Spleen (tissue), 11 donors: ENCODE measurements at regions not wholly inside any gene's neighbourhood (a gene's known extent, or its start where the extent isn't known, plus 50 kb on each side); places are given as distances from the start of the nearest gene placed in this dataset.

Experiments used
- DNase-seq: peaks from one replicate; pipeline ENCODE4 v3.0.0-alpha.2; 2020
- H3K27ac ChIP-seq, 8 donors: fragments of 200-600 bp; sonication (generic) in 7 of 8; 1 replicate in 4 of 8; 2 replicates in 4 of 8; pipeline versions ENCODE4 v1.5.0 to v1.8.0; 2016 to 2021; ENCODE audit warnings: inconsistent platforms in 4 of 8, mild to moderate bottlenecking in 4 of 8, moderate library complexity in 1 of 8
- H3K27me3 ChIP-seq, 7 donors: fragments of 200-600 bp; sonication (generic) in 6 of 7; replicated peaks in 1 of 7; 1 replicate in 4 of 7; 2 replicates in 3 of 7; pipeline versions ENCODE4 v1.5.0 to v1.8.0; 2016 to 2021; ENCODE audit warnings: inconsistent platforms in 3 of 7, mild to moderate bottlenecking in 1 of 7
- H3K36me3 ChIP-seq, 6 donors: fragments of 200-600 bp; sonication (generic) in 5 of 6; 1 replicate in 4 of 6; 2 replicates in 2 of 6; pipeline versions ENCODE4 v1.5.0 to v1.8.0; 2016 to 2021; ENCODE audit warnings: inconsistent platforms in 2 of 6
- H3K4me1 ChIP-seq, 6 donors: fragments of 200-600 bp; sonication (generic) in 5 of 6; 1 replicate in 3 of 6; 2 replicates in 3 of 6; pipeline versions ENCODE4 v1.5.0 to v1.8.0; 2016 to 2021; ENCODE audit warnings: inconsistent platforms in 3 of 6
- H3K4me3 ChIP-seq, 8 donors: fragments of 200-600 bp; sonication (generic) in 7 of 8; 1 replicate in 4 of 8; 2 replicates in 4 of 8; pipeline versions ENCODE4 v1.5.0 to v1.8.0; 2016 to 2021; ENCODE audit warnings: inconsistent platforms in 4 of 8, mild to moderate bottlenecking in 4 of 8, moderate library complexity in 2 of 8
- H3K9me3 ChIP-seq, 8 donors: fragments of 200-600 bp; sonication (generic) in 7 of 8; 1 replicate in 4 of 8; 2 replicates in 4 of 8; pipeline versions ENCODE4 v1.5.0 to v1.8.0; 2016 to 2021; ENCODE audit warnings: inconsistent platforms in 4 of 8
- CTCF ChIP-seq, 11 experiments: fragments of 200-600 bp in 7 of 11; fragments of 450-650 bp in 4 of 11; sonication (generic) in 4 of 11; IDR thresholded peaks in 8 of 11; conservative IDR thresholded peaks in 3 of 11; 1 replicate in 7 of 11; 2 replicates in 4 of 11; pipeline versions ENCODE4 v1.4.0 to v1.8.0; 2016 to 2021; ENCODE audit warnings: antibody characterized with exemption in 11 of 11, inconsistent platforms in 4 of 11, mild to moderate bottlenecking in 1 of 11
- POLR2A ChIP-seq, 3 donors: fragments of 450-650 bp; IDR thresholded peaks; one replicate each; pipeline ENCODE4 v1.5.1; 2017; ENCODE audit warnings: antibody characterized with exemption in 3 of 3, mild to moderate bottlenecking in 1 of 3
- POLR2AphosphoS5 ChIP-seq, 3 donors: sonication (generic); formaldehyde crosslinking; IDR thresholded peaks; one replicate each; pipeline ENCODE4 v1.5.1; 2017; ENCODE audit warnings: antibody characterized with exemption in 3 of 3
- WGBS, 5 donors: extraction: QIAGEN DNeasy Blood & Tissue Kit in 3 of 5; methylation state at CpG; one replicate each; pipeline versions ENCODE4 v1.1.5 to v1.1.7; 2013 to 2018; 5-methylcytosine and 5-hydroxymethylcytosine counted together
- intact Hi-C: fragments of 100-400 bp; cut with DNase I; formaldehyde crosslinking; loops from one replicate; pipeline ENCODE4 v1.15.0; 2023; ENCODE audit warnings: low total_unique reads
- donor health status: healthy with polysubstance abuse.
- donor health status: DM: no; HTN: no; CAD: no; lungs with moderate emphysema.
- donor health status: DM: no; HTN: no; CAD: no.
- donor health status: Bipolar disorder and iron deficiency.
- donor health status: healthy.
- donor health status: DM: no; HTN: no; CAD: no.
- donor health status: DM: yes; HTN: yes; CAD: no.

GRCh38 chr16:86038926-86039310, 140.0 kb downstream of the IRF8 start:
- DNase-seq: no peak
- TF ChIP-seq POLR2AphosphoS5 (IDR thresholded peaks at IDR 0.05): no peak
- TF ChIP-seq CTCF (IDR thresholded peaks at IDR 0.05 in 8 of 11, conservative IDR thresholded peaks at IDR 0.05 in 3 of 11): no peak
- no peak for TF ChIP-seq POLR2A (IDR thresholded peaks at IDR 0.05)
- no peak overlapping the region for H3K27ac ChIP-seq
- no peaks in the 10 kb centered on the region for H3K36me3 ChIP-seq
- H3K4me1 ChIP-seq: peaks cover 0 to 8% (median 0%) of the 10 kb centered on the region in 6 donors
- WGBS, 5 donors: 26 to 36% (median 29%) methylated on average over 11 to 13 of the region's 13 CpGs
- H3K9me3 ChIP-seq: no peaks in the 10 kb centered on the region
- intact Hi-C loops: no loop called here
- peaks cover 0 to 49% (median 0%) of the 10 kb centered on the region in 7 donors for H3K27me3 ChIP-seq
- no peak overlapping the region for H3K4me3 ChIP-seq

GRCh38 chr16:86039606-86040005, 140.6 kb downstream of the IRF8 start:
- no peaks in the 10 kb centered on the region for H3K9me3 ChIP-seq
- peaks cover 0 to 56% (median 0%) of the 10 kb centered on the region in 7 donors for H3K27me3 ChIP-seq
- H3K36me3 ChIP-seq: no peaks in the 10 kb centered on the region
- peaks cover 0 to 8% (median 0%) of the 10 kb centered on the region in 6 donors for H3K4me1 ChIP-seq
- no peak overlapping the region for H3K27ac ChIP-seq
- DNase-seq: peak; percentile 33
- TF ChIP-seq CTCF (IDR thresholded peaks at IDR 0.05 in 8 of 11, conservative IDR thresholded peaks at IDR 0.05 in 3 of 11): no peak
- intact Hi-C loops: loop anchor here (10.0 kb wide), 1 partner anchor 485 kb away; no protein-coding TSS in a partner anchor
- 80 to 91% (median 82%) methylated on average over 12 of the region's 12 CpGs for WGBS, 5 donors
- no peak overlapping the region for H3K4me3 ChIP-seq

GRCh38 chr16:86040496-86040895, 141.5 kb downstream of the IRF8 start:
- Histone ChIP-seq H3K4me3 (no peak overlapping the region), H3K36me3 (no peaks in the 10 kb centered on the region), H3K9me3 (no peaks in the 10 kb centered on the region), H3K4me1 (peaks cover 0 to 17% (median 2%) of the 10 kb centered on the region in 6 donors), H3K27me3 (peaks cover 0 to 56% (median 0%) of the 10 kb centered on the region in 7 donors), H3K27ac (no peak overlapping the region)
- DNase-seq: peak; percentile 48
- intact Hi-C loops: loop anchor here (10.0 kb wide), 1 partner anchor 484 kb away; no protein-coding TSS in a partner anchor
- TF ChIP-seq POLR2AphosphoS5 (IDR thresholded peaks at IDR 0.05) (no peak), CTCF (IDR thresholded peaks at IDR 0.05 in 8 of 11, conservative IDR thresholded peaks at IDR 0.05 in 3 of 11) (no peak), POLR2A (IDR thresholded peaks at IDR 0.05) (no peak)
- WGBS, 5 donors: 71 to 88% (median 83%) methylated on average over 14 to 17 of the region's 17 CpGs

- DNase-seq: no peak
- intact Hi-C loops: loop anchor here (10.0 kb wide), 1 partner anchor 484 kb away; no protein-coding TSS in a partner anchor
- no peak overlapping the region for H3K27ac ChIP-seq
- TF ChIP-seq POLR2AphosphoS5 (IDR thresholded peaks at IDR 0.05) (no peak), POLR2A (IDR thresholded peaks at IDR 0.05) (no peak), CTCF (IDR thresholded peaks at IDR 0.05 in 8 of 11, conservative IDR thresholded peaks at IDR 0.05 in 3 of 11) (no peak)
- H3K27me3 ChIP-seq: peaks cover 0 to 60% (median 0%) of the 10 kb centered on the region in 7 donors
- no peak overlapping the region for H3K4me3 ChIP-seq
- 87 to 94% (median 91%) methylated on average over 11 of the region's 11 CpGs for whole genome bisulfite sequencing, 5 donors
- no peaks in the 10 kb centered on the region for H3K9me3 ChIP-seq
- no peaks in the 10 kb centered on the region for H3K36me3 ChIP-seq
- peaks cover 0 to 17% (median 2%) of the 10 kb centered on the region in 6 donors for H3K4me1 ChIP-seq
Observed at GRCh38 chr16:86041215-86041614, 142.3 kb downstream of the IRF8 start.
